ENCODE measurements at regions not wholly inside any gene's neighbourhood (a gene's known extent, or its start where the extent isn't known, plus 50 kb on each side); places are given as distances from the start of the nearest gene placed in this dataset.

DNA sequence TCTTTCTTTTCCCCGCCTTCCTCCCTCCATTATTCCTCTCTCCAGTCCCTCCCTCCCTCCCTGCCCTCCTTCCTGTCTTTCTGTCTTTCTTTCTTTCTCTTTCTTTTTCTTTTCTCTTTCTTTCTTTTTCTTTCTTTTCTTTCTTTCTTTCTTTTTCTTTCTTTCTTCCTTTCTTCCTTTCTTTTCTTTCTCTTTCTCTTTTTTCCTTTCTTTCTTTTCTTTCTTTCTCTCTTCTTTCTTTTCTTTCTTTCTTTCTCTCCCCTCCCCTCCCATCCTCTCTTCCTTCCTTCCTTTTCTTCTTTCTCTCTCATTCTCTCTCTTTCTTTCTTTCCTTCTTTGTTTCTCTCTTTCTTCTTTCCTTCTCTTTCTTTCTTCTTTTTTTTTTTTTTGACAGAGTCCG is 402.2 kb upstream of the PLXNA2 start:
- TF ChIP-seq, protein P1, sequence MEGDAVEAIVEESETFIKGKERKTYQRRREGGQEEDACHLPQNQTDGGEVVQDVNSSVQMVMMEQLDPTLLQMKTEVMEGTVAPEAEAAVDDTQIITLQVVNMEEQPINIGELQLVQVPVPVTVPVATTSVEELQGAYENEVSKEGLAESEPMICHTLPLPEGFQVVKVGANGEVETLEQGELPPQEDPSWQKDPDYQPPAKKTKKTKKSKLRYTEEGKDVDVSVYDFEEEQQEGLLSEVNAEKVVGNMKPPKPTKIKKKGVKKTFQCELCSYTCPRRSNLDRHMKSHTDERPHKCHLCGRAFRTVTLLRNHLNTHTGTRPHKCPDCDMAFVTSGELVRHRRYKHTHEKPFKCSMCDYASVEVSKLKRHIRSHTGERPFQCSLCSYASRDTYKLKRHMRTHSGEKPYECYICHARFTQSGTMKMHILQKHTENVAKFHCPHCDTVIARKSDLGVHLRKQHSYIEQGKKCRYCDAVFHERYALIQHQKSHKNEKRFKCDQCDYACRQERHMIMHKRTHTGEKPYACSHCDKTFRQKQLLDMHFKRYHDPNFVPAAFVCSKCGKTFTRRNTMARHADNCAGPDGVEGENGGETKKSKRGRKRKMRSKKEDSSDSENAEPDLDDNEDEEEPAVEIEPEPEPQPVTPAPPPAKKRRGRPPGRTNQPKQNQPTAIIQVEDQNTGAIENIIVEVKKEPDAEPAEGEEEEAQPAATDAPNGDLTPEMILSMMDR (conservative IDR thresholded peaks at IDR 0.05; ENCODE audit: low read length) = no peak
- TF ChIP-seq EZH2phosphoT487 (IDR thresholded peaks at IDR 0.05; ENCODE audit: borderline replicate concordance, low read depth, low read length) = no peak
